ENCODE measurements at regions not wholly inside any gene's neighbourhood (a gene's known extent, or its start where the extent isn't known, plus 50 kb on each side); places are given as distances from the start of the nearest gene placed in this dataset.

- H3K9me1 ChIP-seq (replicated peaks; ENCODE audit: control insufficient read depth, extremely low read depth, insufficient read depth, low read length) = no peaks in the 10 kb centered on the region
- H3K9ac ChIP-seq (replicated peaks; ENCODE audit: extremely low read depth, insufficient read depth, low read length) = no peak overlapping the region
- no TSS peak for BruUV-seq (replicated peaks)
- H3K36me3 ChIP-seq (ENCODE audit: control insufficient read depth in 2 of 2, extremely low read depth in 1 of 2, insufficient read depth in 2 of 2, low read length in 2 of 2) = no peaks in the 10 kb centered on the region
- no peaks in the 10 kb centered on the region for H3K9me3 ChIP-seq (replicated peaks; ENCODE audit: control insufficient read depth, insufficient read depth, low read length)
- no peak for TF ChIP-seq MAX (IDR thresholded peaks at IDR 0.05; ENCODE audit: insufficient read depth, insufficient read length)
- no peak for TF ChIP-seq GATA2 (IDR thresholded peaks at IDR 0.05; ENCODE audit: insufficient read depth, insufficient read length, low read depth, low read length)
- TF ChIP-seq POLR2AphosphoS5 (IDR thresholded peaks at IDR 0.05; ENCODE audit: insufficient read depth, low read depth, low read length) = no peak
- no peak for TF ChIP-seq JUN (IDR thresholded peaks at IDR 0.05; ENCODE audit: borderline replicate concordance, insufficient read depth, insufficient read length, low read depth)
- TF ChIP-seq EZH2 (IDR thresholded peaks at IDR 0.05; ENCODE audit: borderline replicate concordance, low read depth, low read length, severe bottlenecking) = no peak
- TF ChIP-seq MYC (IDR thresholded peaks at IDR 0.05; ENCODE audit: low read depth, low read length) = no peak
- TF ChIP-seq CTCF (IDR thresholded peaks at IDR 0.05; ENCODE audit: extremely low read depth in 1 of 2, insufficient read depth in 1 of 2, low read depth in 1 of 2, low read length in 2 of 2) = no peak
- no peak for TF ChIP-seq POLR2A (IDR thresholded peaks at IDR 0.05; ENCODE audit: low read depth, low read length)
- TF ChIP-seq FOS (IDR thresholded peaks at IDR 0.05; ENCODE audit: borderline replicate concordance, insufficient read depth, low read length) = no peak
- CTCF ChIA-PET = interaction anchor here (1.7 kb wide), 1 partner anchor 333 kb away, joined by 7 read pairs; no protein-coding TSS in a partner anchor
- FAIRE-seq (no peak), DNase-seq (ENCODE audit: low read depth, low spot score) (no peak)
- POLR2A ChIA-PET = no interaction called here
- no peak overlapping the region for H3K4me3 ChIP-seq (replicated peaks in 1 of 3; ENCODE audit: insufficient read depth in 1 of 3, low read depth in 1 of 3, low read length in 3 of 3)
- dilution Hi-C loops (cut with MboI; ENCODE audit: extremely low pct_ligation_motif_present, low sequenced_read_pairs) (no loop called here), intact Hi-C loops (cut with micrococcal nuclease) (no loop called here)
- peaks cover 8% of the 10 kb centered on the region for H3K4me1 ChIP-seq (ENCODE audit: control insufficient read depth, extremely low read depth, insufficient read depth, low read length)
- H3K4me2 ChIP-seq (ENCODE audit: insufficient read depth, low read length) = no peak overlapping the region
- no peaks in the 10 kb centered on the region for H3K27me3 ChIP-seq (ENCODE audit: control insufficient read depth in 2 of 2, insufficient read depth in 2 of 2, low read length in 2 of 2)
- no peaks in the 10 kb centered on the region for H3K79me2 ChIP-seq (ENCODE audit: control insufficient read depth, insufficient read depth, low read length)
- H2AFZ ChIP-seq (ENCODE audit: low read depth, low read length) = no peak overlapping the region
- no peak overlapping the region for H3K27ac ChIP-seq (ENCODE audit: insufficient read depth, low read depth, low read length)
- H4K20me1 ChIP-seq (replicated peaks; ENCODE audit: control insufficient read depth, extremely low read depth, insufficient read depth, low read length) = no peaks in the 10 kb centered on the region
Measured at GRCh38 chr7:82567841-82568240, 124.3 kb upstream of the CACNA2D1 start.
